HG03354 (cell line): ENCODE measurements at regions not wholly inside any gene's neighbourhood (a gene's known extent, or its start where the extent isn't known, plus 50 kb on each side); places are given as distances from the start of the nearest gene placed in this dataset.

Source experiments
- ATAC-seq: cut with Tn5 transposase; IDR thresholded peaks from one replicate; pipeline ENCODE4 v1.9.1; 2021; ENCODE audit warnings: mild to moderate bottlenecking; ENCODE audit not compliant: unreplicated experiment, poor library complexity, severe bottlenecking

- no peak for ATAC-seq
Measured at GRCh38 chr10:58885146-58885545, 291.3 kb upstream of the PHYHIPL start.

GRCh38 chr10:58885686-58886345, 290.6 kb upstream of the PHYHIPL start:
- ATAC-seq: no peak

GRCh38 chr10:58886406-58886805, 290.0 kb upstream of the PHYHIPL start:
- ATAC-seq: no peak

- ATAC-seq: no peak
Measured at GRCh38 chr10:58887474-58887873, 289.0 kb upstream of the PHYHIPL start.

- ATAC-seq: no peak
Measured at GRCh38 chr10:58888957-58889356, 287.5 kb upstream of the PHYHIPL start.

- ATAC-seq: no peak
Measured at GRCh38 chr10:58892031-58892531, 284.4 kb upstream of the PHYHIPL start.

GRCh38 chr10:58894929-58895328, 281.5 kb upstream of the PHYHIPL start:
- no peak for ATAC-seq

GRCh38 chr10:58896229-58896628, 280.2 kb upstream of the PHYHIPL start:
- no peak for ATAC-seq

GRCh38 chr10:58897236-58897635, 279.2 kb upstream of the PHYHIPL start:
- no peak for ATAC-seq

GRCh38 chr10:58897708-58898107, 278.7 kb upstream of the PHYHIPL start:
- no peak for ATAC-seq

GRCh38 chr10:58898854-58899573, 277.4 kb upstream of the PHYHIPL start:
- no peak for ATAC-seq

GRCh38 chr10:58901092-58901646, 275.3 kb upstream of the PHYHIPL start:
- no peak for ATAC-seq

GRCh38 chr10:58903071-58903470, 273.4 kb upstream of the PHYHIPL start:
- ATAC-seq: no peak

- ATAC-seq: no peak
Measured at GRCh38 chr10:58909881-58910280, 266.6 kb upstream of the PHYHIPL start.

GRCh38 chr10:58913717-58914116, 262.7 kb upstream of the PHYHIPL start:
- no peak for ATAC-seq

GRCh38 chr10:58918887-58919286, 257.6 kb upstream of the PHYHIPL start:
- ATAC-seq: no peak

- no peak for ATAC-seq
Measured at GRCh38 chr10:58919927-58920654, 256.4 kb upstream of the PHYHIPL start.

- ATAC-seq: no peak
Measured at GRCh38 chr10:58920655-58921003, 255.8 kb upstream of the PHYHIPL start.

- ATAC-seq: no peak
Measured at GRCh38 chr10:58921421-58921855, 255.0 kb upstream of the PHYHIPL start.

GRCh38 chr10:58925381-58925780, 251.1 kb upstream of the PHYHIPL start:
- ATAC-seq: no peak
